ENCODE measurements at regions not wholly inside any gene's neighbourhood (a gene's known extent, or its start where the extent isn't known, plus 50 kb on each side); places are given as distances from the start of the nearest gene placed in this dataset.

DNA sequence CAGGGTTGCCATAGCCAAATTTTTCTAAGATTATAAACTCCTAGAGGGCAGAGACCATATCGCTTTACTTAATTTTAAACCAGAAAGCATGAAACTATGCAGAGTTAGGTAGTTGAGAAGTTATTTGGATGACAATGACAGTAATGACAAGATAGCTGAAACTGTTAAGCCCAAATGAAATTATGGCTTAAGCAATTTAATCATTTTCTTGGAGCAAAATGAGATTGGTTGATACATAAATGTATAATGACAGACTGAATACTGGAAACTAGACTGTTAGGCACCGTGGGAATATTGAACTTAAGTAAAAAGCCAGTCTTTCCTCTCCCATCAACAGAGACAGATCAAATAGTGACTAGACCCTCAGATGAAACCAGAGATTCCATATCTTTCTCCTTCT lies 670.3 kb upstream of the NRSN1 start:
- no peak for TF ChIP-seq MXI1 (IDR thresholded peaks at IDR 0.05; ENCODE audit: borderline replicate concordance, low read depth, low read length)
- TF ChIP-seq POLR2A (IDR thresholded peaks at IDR 0.05; ENCODE audit: low read depth, low read length), result no peak
- TF ChIP-seq, protein P1, sequence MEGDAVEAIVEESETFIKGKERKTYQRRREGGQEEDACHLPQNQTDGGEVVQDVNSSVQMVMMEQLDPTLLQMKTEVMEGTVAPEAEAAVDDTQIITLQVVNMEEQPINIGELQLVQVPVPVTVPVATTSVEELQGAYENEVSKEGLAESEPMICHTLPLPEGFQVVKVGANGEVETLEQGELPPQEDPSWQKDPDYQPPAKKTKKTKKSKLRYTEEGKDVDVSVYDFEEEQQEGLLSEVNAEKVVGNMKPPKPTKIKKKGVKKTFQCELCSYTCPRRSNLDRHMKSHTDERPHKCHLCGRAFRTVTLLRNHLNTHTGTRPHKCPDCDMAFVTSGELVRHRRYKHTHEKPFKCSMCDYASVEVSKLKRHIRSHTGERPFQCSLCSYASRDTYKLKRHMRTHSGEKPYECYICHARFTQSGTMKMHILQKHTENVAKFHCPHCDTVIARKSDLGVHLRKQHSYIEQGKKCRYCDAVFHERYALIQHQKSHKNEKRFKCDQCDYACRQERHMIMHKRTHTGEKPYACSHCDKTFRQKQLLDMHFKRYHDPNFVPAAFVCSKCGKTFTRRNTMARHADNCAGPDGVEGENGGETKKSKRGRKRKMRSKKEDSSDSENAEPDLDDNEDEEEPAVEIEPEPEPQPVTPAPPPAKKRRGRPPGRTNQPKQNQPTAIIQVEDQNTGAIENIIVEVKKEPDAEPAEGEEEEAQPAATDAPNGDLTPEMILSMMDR (conservative IDR thresholded peaks at IDR 0.05; ENCODE audit: low read depth, low read length), result no peak
- TF ChIP-seq, protein P2, sequence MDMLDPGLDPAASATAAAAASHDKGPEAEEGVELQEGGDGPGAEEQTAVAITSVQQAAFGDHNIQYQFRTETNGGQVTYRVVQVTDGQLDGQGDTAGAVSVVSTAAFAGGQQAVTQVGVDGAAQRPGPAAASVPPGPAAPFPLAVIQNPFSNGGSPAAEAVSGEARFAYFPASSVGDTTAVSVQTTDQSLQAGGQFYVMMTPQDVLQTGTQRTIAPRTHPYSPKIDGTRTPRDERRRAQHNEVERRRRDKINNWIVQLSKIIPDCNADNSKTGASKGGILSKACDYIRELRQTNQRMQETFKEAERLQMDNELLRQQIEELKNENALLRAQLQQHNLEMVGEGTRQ (IDR thresholded peaks at IDR 0.05; ENCODE audit: low read depth, low read length), result no peak
- TF ChIP-seq SMC3 (IDR thresholded peaks at IDR 0.05; ENCODE audit: low read depth, low read length), result no peak
- TF ChIP-seq RAD21 (IDR thresholded peaks at IDR 0.05; ENCODE audit: low read length), result no peak
- no peak for TF ChIP-seq RFX5 (IDR thresholded peaks at IDR 0.05; ENCODE audit: low read depth, low read length)
